ENCODE measurements at regions not wholly inside any gene's neighbourhood (a gene's known extent, or its start where the extent isn't known, plus 50 kb on each side); places are given as distances from the start of the nearest gene placed in this dataset.

- POLR2A ChIA-PET: interaction anchor here (1.0 kb wide), 1 partner anchor 70 kb away, joined by 3 read pairs; no protein-coding TSS in a partner anchor
- CTCF ChIA-PET: interaction anchor here (0.6 to 1.0 kb wide), 2 partner anchors 11 to 230 kb away, joined by 3 to 6 read pairs; no protein-coding TSS in a partner anchor
- no peak for ATAC-seq
Measured at GRCh38 chr1:147091801-147092200, 80.5 kb downstream of the PRKAB2 start.

GRCh38 chr1:147089457-147089856 is 82.8 kb downstream of the PRKAB2 start:
- H3K27me3 Mint-ChIP-seq (ENCODE audit: low read depth): peaks cover 16% of the 10 kb centered on the region
- H3K4me1 Mint-ChIP-seq: peaks cover 17% of the 10 kb centered on the region
- H3K4me3 Mint-ChIP-seq: peak overlapping the region; percentile 3; the same call in 1 of the 2 replicates
- peaks cover 6% of the 10 kb centered on the region; the same call in 1 of the 2 replicates for H3K36me3 Mint-ChIP-seq
- ATAC-seq: 0 out of 2 replicates have a peak, but pooled peaks have one; percentile 13
- POLR2A ChIA-PET: interaction anchor here (0.6 kb wide), 1 partner anchor 40 kb away, joined by 3 read pairs; no protein-coding TSS in a partner anchor
- peak overlapping the region; percentile 16; the same call in 1 of the 2 replicates for H3K27ac Mint-ChIP-seq
- peaks cover 11% of the 10 kb centered on the region for H3K9me3 Mint-ChIP-seq
- CTCF ChIA-PET: interaction anchor here (1.1 to 1.9 kb wide), 2 partner anchors 9 kb away, joined by 3 to 6 read pairs; no protein-coding TSS in a partner anchor
- no peak for DNase-seq (ENCODE audit: low spot score)
- TF ChIP-seq KAT7 (CRISPR knock-in tag; IDR thresholded peaks at IDR 0.05; ENCODE audit: borderline replicate concordance) (no peak), ELF4 (CRISPR knock-in tag; IDR thresholded peaks at IDR 0.05; ENCODE audit: low read depth) (no peak), GRHL2 (CRISPR knock-in tag; IDR thresholded peaks at IDR 0.05; ENCODE audit: insufficient replicate concordance, severe bottlenecking) (no peak), ATF3 (CRISPR knock-in tag; conservative IDR thresholded peaks at IDR 0.05) (no peak), NFYB (CRISPR knock-in tag; conservative IDR thresholded peaks at IDR 0.05; ENCODE audit: low read depth) (no peak), ZBTB21 (CRISPR knock-in tag; IDR thresholded peaks at IDR 0.05; ENCODE audit: borderline replicate concordance) (no peak), ZBTB43 (CRISPR knock-in tag; IDR thresholded peaks at IDR 0.05) (no peak), E2F5 (CRISPR knock-in tag; IDR thresholded peaks at IDR 0.05) (no peak), OVOL2 (CRISPR knock-in tag; IDR thresholded peaks at IDR 0.05; ENCODE audit: borderline replicate concordance) (no peak)

More at GRCh38 chr1:147091801-147092200, 80.5 kb downstream of the PRKAB2 start:
- peaks cover 17% of the 10 kb centered on the region for H3K4me1 Mint-ChIP-seq
- H3K9me3 Mint-ChIP-seq: peaks cover 11% of the 10 kb centered on the region
- no peaks in the 10 kb centered on the region for H3K27me3 Mint-ChIP-seq (ENCODE audit: low read depth)
- peaks cover 6% of the 10 kb centered on the region; the same call in 1 of the 2 replicates for H3K36me3 Mint-ChIP-seq
- H3K27ac Mint-ChIP-seq: no peak overlapping the region
- TF ChIP-seq USF1 (CRISPR knock-in tag; IDR thresholded peaks at IDR 0.05) (no peak), GABPB1 (CRISPR knock-in tag; IDR thresholded peaks at IDR 0.05) (no peak), ZMAT4 (CRISPR knock-in tag; IDR thresholded peaks at IDR 0.05) (no peak), ESRRA (CRISPR knock-in tag; IDR thresholded peaks at IDR 0.05; ENCODE audit: borderline replicate concordance) (no peak), ZSCAN18 (CRISPR knock-in tag; IDR thresholded peaks at IDR 0.05) (no peak), ZNF232 (CRISPR knock-in tag; IDR thresholded peaks at IDR 0.05) (no peak), ARID4B (CRISPR knock-in tag; IDR thresholded peaks at IDR 0.05; ENCODE audit: borderline replicate concordance) (no peak), NFYB (CRISPR knock-in tag; conservative IDR thresholded peaks at IDR 0.05; ENCODE audit: low read depth) (no peak), ZNF423 (CRISPR knock-in tag; IDR thresholded peaks at IDR 0.05) (no peak)
- H3K4me3 Mint-ChIP-seq: no peak overlapping the region
- no peak for DNase-seq (ENCODE audit: low spot score)
